OCI-LY3 (cell line): ENCODE measurements at regions not wholly inside any gene's neighbourhood (a gene's known extent, or its start where the extent isn't known, plus 50 kb on each side); places are given as distances from the start of the nearest gene placed in this dataset.

ENCODE experiments used
- H2AFZ ChIP-seq: fragments of 200-600, 300-600 bp; shearing (Covaris generic); 2 replicates; pipeline ENCODE4 v1.6.0; 2014; ENCODE audit warnings: antibody characterized with exemption, low read depth, low read length
- H3K27ac ChIP-seq: fragments of 200-600, 300-600 bp; sonication (generic); 2 replicates; pipeline ENCODE4 v1.5.1; 2014; ENCODE audit warnings: mild to moderate bottlenecking, low read length, moderate library complexity, mixed read lengths
- H3K27me3 ChIP-seq: fragments of 200-600, 300-600 bp; sonication (generic); 2 replicates; pipeline ENCODE4 v1.6.1; 2014; ENCODE audit warnings: low read depth, low read length, mixed read lengths
- H3K36me3 ChIP-seq: fragments of 200-600, 300-600 bp; sonication (generic); replicated peaks from 2 replicates; pipeline ENCODE3; 2014; ENCODE audit warnings: low read depth, low read length, mixed read lengths
- H3K4me1 ChIP-seq: fragments of 300-600, 200-600 bp; sonication (generic); 2 replicates; pipeline ENCODE4 v1.6.1; 2014; ENCODE audit warnings: low read length, mixed read lengths
- H3K4me2 ChIP-seq: fragments of 200-600, 300-600 bp; sonication (generic); 2 replicates; pipeline ENCODE4 v1.6.1; 2014; ENCODE audit warnings: low read length, mixed read lengths
- H3K4me3 ChIP-seq: fragments of 300-600, 200-600 bp; sonication (generic); 2 replicates; pipeline ENCODE4 v1.5.1; 2014; ENCODE audit warnings: antibody characterized with exemption, mild to moderate bottlenecking, low read length, moderate library complexity
- H3K79me2 ChIP-seq: fragments of 300-600, 200-600 bp; shearing (Covaris generic); 2 replicates; pipeline ENCODE4 v1.6.1; 2014; ENCODE audit warnings: mild to moderate bottlenecking, low read length, mixed read lengths
- H3K9ac ChIP-seq: fragments of 300-600, 200-600 bp; shearing (Covaris generic); 2 replicates; pipeline ENCODE4 v1.6.0; 2014; ENCODE audit warnings: mild to moderate bottlenecking, low read length, moderate library complexity
- H3K9me3 ChIP-seq: fragments of 200-600, 300-600 bp; shearing (Covaris generic); 2 replicates; pipeline ENCODE4 v1.6.1; 2014; ENCODE audit warnings: low read length, mixed read lengths; ENCODE audit not compliant: insufficient read depth
- H4K20me1 ChIP-seq: fragments of 200-600, 300-600 bp; sonication (generic); 2 replicates; pipeline ENCODE4 v1.6.1; 2016; ENCODE audit warnings: low read length, mixed read lengths; ENCODE audit not compliant: insufficient read depth
- EZH2phosphoT487 ChIP-seq: fragments of 200-600 bp; shearing (Covaris generic); IDR thresholded peaks from 2 replicates; pipeline ENCODE4 v1.6.1; 2018; ENCODE audit warnings: antibody characterized with exemption, mixed run types, low read depth
- TF ChIP-seq, protein P1 (sequence below): fragments of 200-600, 300-600 bp; sonication (generic); IDR thresholded peaks from 2 replicates; pipeline ENCODE4 v1.5.1; 2014; ENCODE audit warnings: antibody characterized with exemption, low read length, low read depth

DNA sequence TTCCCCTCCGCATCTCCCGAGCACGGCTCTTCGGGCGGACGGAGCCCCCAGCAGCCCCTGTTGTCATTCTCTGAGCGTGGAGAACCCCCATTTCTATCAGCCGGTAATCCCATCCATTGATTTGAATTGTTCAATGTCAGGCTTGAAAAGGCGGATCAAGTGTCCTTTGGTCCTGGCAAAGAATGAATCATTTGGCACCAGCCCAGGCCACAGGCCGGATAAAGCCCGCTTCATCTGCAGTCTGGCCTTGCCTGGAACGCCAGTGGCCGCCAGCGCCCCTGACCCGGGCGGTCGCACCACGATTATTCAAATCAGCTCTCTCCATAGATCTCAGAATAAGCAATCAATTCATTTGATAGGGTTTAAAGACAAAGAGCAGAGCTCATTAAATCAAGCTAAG is 188.9 kb downstream of the BRD1 start:
- no peaks in the 10 kb centered on the region for H3K4me1 ChIP-seq
- peaks cover 90% of the 10 kb centered on the region for H3K79me2 ChIP-seq
- peaks cover 77% of the 10 kb centered on the region for H4K20me1 ChIP-seq

DNA sequence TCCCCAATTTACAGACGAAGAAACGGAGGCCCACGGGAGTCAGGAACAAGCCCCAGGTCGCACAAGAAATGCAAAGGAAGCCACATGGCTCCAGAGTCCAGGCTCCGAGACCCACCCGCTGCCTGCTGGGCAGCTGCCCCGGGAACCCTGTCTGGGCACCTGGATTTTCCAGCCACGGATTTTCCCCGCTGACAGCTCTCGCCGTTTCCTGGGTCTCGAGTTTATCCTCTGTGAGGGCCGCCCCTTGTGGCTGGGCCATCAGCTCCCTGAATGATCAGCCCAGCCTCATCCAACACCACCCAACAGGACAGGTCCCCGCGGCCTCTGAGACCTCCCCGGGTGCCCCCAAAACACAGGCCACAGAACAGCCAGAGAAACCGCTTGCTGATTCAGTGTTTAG is 189.7 kb downstream of the BRD1 start:
- Histone ChIP-seq H4K20me1 (peaks cover 70% of the 10 kb centered on the region), H3K9me3 (no peaks in the 10 kb centered on the region), H3K4me3 (no peak overlapping the region), H3K9ac (no peak overlapping the region), H3K4me2 (no peak overlapping the region), H3K27me3 (no peaks in the 10 kb centered on the region), H3K27ac (no peak overlapping the region), H3K79me2 (peaks cover 88% of the 10 kb centered on the region), H3K36me3 (no peaks in the 10 kb centered on the region), H3K4me1 (no peaks in the 10 kb centered on the region), H2AFZ (no peak overlapping the region)
- TF ChIP-seq, protein P1, sequence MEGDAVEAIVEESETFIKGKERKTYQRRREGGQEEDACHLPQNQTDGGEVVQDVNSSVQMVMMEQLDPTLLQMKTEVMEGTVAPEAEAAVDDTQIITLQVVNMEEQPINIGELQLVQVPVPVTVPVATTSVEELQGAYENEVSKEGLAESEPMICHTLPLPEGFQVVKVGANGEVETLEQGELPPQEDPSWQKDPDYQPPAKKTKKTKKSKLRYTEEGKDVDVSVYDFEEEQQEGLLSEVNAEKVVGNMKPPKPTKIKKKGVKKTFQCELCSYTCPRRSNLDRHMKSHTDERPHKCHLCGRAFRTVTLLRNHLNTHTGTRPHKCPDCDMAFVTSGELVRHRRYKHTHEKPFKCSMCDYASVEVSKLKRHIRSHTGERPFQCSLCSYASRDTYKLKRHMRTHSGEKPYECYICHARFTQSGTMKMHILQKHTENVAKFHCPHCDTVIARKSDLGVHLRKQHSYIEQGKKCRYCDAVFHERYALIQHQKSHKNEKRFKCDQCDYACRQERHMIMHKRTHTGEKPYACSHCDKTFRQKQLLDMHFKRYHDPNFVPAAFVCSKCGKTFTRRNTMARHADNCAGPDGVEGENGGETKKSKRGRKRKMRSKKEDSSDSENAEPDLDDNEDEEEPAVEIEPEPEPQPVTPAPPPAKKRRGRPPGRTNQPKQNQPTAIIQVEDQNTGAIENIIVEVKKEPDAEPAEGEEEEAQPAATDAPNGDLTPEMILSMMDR = no peak
- TF ChIP-seq EZH2phosphoT487 = no peak

More for the DNA sequence above, 188.9 kb downstream of the BRD1 start:
- H2AFZ ChIP-seq = no peak overlapping the region
- H3K9me3 ChIP-seq = no peaks in the 10 kb centered on the region
- H3K4me3 ChIP-seq = no peak overlapping the region
- H3K27me3 ChIP-seq = no peaks in the 10 kb centered on the region
- no peak overlapping the region for H3K27ac ChIP-seq
- H3K9ac ChIP-seq = no peak overlapping the region
- H3K4me2 ChIP-seq = no peak overlapping the region
- no peaks in the 10 kb centered on the region for H3K36me3 ChIP-seq
- TF ChIP-seq, protein P1 = no peak
- no peak for TF ChIP-seq EZH2phosphoT487

DNA sequence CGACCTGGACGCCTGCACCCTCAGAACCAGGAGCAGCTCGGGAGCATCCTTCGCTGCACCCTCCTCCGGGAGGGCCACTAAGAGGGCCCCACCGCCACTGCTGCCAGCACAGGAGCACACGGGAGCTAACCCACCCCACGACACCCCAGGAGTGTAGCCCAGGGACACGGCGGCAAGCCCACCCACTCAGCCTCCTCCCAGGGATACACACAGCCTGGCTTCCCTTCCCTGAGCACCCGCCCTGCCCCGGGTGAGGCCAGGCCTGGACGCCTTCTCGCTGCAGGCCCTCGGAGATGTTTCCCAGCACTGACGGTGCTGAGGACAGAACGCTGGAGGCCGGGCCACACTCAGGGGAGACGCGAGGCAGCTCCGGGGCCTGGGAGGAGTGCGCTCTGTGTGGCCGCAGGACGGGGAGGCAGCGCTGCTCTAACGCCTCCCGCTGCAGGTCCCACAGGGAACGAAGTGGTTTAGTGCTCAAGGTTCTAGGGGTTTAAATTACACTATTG is 190.4 kb downstream of the BRD1 start:
- Histone ChIP-seq H3K9ac (no peak overlapping the region), H3K4me2 (no peak overlapping the region), H2AFZ (no peak overlapping the region), H3K4me1 (no peaks in the 10 kb centered on the region), H3K79me2 (peaks cover 81% of the 10 kb centered on the region), H3K27me3 (no peaks in the 10 kb centered on the region), H4K20me1 (peaks cover 64% of the 10 kb centered on the region), H3K36me3 (no peaks in the 10 kb centered on the region), H3K4me3 (no peak overlapping the region), H3K27ac (no peak overlapping the region), H3K9me3 (no peaks in the 10 kb centered on the region)
- no peak for TF ChIP-seq EZH2phosphoT487
- TF ChIP-seq, protein P1 = no peak

DNA sequence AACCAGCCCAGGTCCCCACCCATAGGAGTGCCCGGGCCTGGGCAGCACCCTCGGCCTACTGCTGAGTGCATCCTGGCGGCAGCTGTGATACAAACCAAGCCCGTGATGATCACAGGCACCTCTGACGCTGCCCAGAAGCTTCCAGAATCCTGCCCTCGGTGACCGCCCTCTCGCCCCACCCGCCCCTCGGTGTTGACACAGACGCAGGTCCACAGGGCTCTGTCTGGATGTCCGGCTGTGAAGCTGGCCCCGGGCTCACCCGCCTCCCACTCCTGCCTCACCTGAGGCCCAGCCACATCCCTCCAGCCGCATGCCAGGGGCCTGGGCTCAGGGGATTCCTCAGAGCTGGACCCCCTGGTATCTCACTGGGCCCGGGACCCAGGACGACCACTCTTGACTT is 191.0 kb downstream of the BRD1 start:
- no peaks in the 10 kb centered on the region for H3K27me3 ChIP-seq
- H3K36me3 ChIP-seq = no peaks in the 10 kb centered on the region
- H3K9ac ChIP-seq = no peak overlapping the region
- no peak overlapping the region for H3K27ac ChIP-seq
- peaks cover 75% of the 10 kb centered on the region for H3K79me2 ChIP-seq
- H3K4me2 ChIP-seq = no peak overlapping the region
- no peak overlapping the region for H2AFZ ChIP-seq
- H4K20me1 ChIP-seq = peaks cover 58% of the 10 kb centered on the region
- H3K9me3 ChIP-seq = no peaks in the 10 kb centered on the region
- no peak overlapping the region for H3K4me3 ChIP-seq
- no peaks in the 10 kb centered on the region for H3K4me1 ChIP-seq
- TF ChIP-seq, protein P1 = no peak
- TF ChIP-seq EZH2phosphoT487 = no peak
